Fibroblast of villous mesenchyme (primary cell): ENCODE measurements at regions not wholly inside any gene's neighbourhood (a gene's known extent, or its start where the extent isn't known, plus 50 kb on each side); places are given as distances from the start of the nearest gene placed in this dataset.
A peak's percentile ranks its signal among the peaks of the same experiment; 100 is the strongest.
"Not testable (repeated sequence)": the region's sequence is repeated elsewhere in the genome, so short reads cannot be mapped to it uniquely, and the experiment has no call there.

Source experiments
- DNase-seq: peaks from one replicate; pipeline ENCODE4 v3.0.0-alpha.2; 2010; ENCODE audit warnings: low read depth
- H3K4me3 ChIP-seq: 2 replicates; pipeline ENCODE4 v1.5.1; 2011; ENCODE audit warnings: low read depth, mild to moderate bottlenecking, low read length
- TF ChIP-seq, protein P1 (sequence below): IDR thresholded peaks from 2 replicates; pipeline ENCODE4 v1.5.1; 2012; ENCODE audit warnings: low read depth, mild to moderate bottlenecking, low read length; ENCODE audit not compliant: insufficient read depth

DNA sequence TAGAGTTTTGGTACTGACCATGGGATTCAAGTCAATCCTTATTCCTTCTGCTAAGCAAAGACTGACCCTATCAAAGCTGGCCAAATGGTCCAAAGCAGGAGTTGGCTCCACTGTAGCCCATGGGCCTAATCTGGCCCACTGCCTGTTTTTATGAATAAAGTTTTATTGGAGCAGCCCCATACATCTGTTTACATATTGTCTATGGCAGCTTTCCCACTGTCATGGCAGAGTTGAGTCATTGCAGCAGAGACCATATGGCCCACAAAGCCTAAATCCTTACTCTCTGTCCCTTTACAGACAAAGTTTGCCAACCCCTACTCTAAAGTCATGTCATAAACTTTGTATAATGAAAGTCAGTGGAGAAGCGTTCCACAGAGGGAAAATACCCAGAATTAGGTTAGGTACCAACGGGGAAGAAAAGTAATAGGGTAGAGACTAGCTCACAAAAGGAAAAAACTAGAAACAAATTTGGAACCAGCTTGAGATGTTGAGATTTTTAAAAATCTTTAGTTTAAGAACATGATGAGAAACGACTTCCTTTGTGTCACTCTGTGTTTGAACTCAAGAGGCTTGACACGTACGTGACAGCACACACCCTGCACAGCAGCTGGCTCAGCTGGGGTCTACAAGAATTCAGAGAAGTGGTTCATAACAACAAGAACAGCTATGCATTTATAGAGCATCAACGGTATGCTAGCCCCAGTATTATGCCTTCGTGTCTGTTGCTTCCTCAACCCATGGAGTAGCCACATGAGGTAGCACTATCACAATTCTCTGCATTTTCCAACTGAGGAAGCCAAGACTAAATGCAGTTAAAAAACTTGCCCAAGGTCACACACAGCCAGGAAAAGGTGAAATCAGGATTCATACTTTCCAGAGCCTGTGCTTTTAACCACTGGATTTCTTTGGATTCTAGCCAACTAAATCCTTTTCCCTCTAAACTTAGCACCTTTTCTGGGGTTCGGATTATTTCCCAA is 198.9 kb upstream of the WWC1 start:
- no peak for DNase-seq
- TF ChIP-seq, protein P1, sequence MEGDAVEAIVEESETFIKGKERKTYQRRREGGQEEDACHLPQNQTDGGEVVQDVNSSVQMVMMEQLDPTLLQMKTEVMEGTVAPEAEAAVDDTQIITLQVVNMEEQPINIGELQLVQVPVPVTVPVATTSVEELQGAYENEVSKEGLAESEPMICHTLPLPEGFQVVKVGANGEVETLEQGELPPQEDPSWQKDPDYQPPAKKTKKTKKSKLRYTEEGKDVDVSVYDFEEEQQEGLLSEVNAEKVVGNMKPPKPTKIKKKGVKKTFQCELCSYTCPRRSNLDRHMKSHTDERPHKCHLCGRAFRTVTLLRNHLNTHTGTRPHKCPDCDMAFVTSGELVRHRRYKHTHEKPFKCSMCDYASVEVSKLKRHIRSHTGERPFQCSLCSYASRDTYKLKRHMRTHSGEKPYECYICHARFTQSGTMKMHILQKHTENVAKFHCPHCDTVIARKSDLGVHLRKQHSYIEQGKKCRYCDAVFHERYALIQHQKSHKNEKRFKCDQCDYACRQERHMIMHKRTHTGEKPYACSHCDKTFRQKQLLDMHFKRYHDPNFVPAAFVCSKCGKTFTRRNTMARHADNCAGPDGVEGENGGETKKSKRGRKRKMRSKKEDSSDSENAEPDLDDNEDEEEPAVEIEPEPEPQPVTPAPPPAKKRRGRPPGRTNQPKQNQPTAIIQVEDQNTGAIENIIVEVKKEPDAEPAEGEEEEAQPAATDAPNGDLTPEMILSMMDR, result no peak
- H3K4me3 ChIP-seq, result no peak overlapping the region

DNA sequence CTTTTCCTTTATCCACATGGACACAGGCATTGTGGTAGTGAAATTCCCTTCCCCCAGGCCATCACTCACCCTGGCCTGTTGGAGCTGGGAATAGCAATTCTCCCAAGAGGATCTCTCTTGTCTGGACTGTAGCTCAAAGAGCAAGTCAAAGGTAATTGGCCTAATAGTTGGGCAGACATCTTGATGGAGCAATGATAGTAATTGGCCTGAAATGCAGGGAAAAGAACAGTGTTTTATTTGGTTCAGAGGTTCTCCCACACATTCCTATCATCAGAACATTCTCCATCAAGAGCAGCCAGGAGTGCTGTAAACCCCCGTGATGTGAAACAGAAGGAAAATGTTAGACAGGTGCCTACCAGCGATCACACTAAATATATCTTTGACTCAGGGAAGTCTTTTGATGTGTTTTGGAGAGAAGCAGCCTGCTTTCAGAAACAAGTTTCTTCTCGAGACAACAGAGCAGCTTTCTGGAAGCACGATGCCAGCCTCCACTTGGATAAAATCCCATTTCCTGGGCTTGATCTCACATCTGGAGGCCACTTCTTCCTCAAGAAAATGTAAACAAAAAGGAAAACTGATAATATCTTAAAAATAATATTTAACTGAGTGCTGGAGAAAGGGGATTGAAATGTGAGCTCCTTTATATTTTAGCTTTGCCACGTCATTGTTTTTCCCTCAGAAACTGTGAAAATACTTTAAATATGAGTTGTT is 198.1 kb upstream of the WWC1 start:
- DNase-seq, result peak; percentile 20
- H3K4me3 ChIP-seq, result no peak overlapping the region
- TF ChIP-seq, protein P1, result no peak

DNA sequence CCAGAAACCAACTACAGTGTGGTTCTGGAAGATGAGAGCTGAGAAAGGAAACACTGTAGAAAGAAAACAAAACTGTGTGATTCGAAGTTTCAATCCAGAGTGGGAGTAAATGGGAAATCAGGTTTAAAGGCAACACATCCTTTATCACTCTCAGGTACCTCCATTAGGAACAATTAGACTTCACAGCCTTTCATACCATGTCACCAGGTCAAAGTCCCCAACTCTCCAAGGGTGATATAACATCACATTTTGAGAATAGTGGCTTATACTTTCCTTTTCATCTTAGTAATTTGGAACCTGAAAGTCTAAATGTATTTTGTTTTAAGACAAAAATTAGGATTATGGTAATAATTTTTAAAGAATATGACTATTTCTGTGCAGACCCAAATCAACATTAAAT is 194.9 kb upstream of the WWC1 start:
- no peak overlapping the region for H3K4me3 ChIP-seq
- TF ChIP-seq, protein P1, result no peak
- DNase-seq, result no peak

DNA sequence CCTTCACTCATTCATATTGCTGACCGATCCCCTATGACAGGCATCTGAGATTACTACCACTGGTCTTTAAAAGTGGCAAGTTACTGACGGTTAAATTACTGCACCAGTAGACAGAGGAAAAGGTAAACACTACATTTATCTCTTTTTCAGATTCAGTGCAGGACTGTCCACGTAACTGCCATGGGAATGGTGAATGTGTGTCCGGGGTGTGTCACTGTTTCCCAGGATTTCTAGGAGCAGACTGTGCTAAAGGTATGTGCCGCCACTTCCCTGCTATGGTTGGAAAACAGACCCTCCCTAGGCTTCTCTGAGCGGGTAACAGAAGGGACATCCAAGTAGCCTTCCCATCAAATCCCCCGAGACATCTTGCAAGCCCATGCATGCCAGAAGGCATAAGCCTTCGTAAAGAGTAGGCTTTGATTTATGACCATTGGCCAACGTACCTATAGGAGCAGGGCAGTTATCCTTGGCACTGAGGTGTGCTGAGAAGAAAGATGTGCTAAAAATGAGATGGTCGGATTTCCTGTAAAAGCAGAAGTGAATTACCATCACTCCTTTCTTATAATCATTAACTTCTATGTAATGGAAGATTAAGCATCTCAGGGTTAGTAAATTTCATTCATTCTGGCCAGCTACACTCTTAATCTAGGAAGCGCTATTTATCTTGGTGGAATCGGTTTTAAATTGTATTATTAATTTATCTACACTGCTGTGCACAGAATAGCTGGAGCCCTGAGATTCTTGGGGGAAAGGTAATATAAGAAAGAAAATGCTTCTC is 193.4 kb upstream of the WWC1 start:
- TF ChIP-seq, protein P1, result no peak
- H3K4me3 ChIP-seq, result no peak overlapping the region
- no peak for DNase-seq

DNA sequence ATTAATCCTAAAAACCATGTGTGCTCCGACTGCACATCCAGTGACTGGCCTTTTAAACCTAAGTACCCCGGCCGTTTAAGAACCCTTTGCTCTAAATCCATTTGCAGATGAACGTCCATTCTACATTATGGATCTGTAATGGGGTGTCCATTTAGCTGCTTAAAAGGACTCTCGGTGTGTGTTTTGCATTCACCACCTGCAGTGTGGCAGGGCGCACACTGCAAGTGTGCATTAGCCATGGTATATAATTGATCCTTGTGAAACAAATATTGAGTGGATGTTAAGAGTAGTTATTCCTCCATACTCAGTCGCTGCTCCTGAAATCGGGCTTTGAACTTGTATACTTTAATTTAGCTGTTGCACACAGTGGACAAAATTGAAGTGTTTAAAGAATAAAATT is 190.1 kb upstream of the WWC1 start:
- no peak for DNase-seq
- no peak overlapping the region for H3K4me3 ChIP-seq
- TF ChIP-seq, protein P1, result no peak

DNA sequence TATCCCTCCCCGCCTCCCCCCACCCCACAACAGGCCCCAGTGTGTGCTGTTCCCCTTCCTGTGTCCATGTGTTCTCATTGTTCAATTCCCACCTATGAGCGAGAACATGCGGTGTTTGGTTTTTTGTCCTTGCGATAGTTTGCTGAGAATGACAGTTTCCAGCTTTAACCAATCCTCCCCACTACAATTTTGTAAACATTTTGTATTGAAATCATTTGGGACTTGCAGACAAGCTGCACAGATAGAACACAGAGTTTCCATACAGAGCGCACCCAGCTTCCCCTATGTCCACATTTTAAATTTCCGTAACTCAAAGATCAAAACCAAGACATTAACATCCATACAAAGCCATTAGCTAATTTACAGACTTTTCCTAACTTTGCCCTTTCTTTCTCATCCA is 188.4 kb upstream of the WWC1 start:
- DNase-seq, H3K4me3 ChIP-seq: not testable (repeated sequence)

DNA sequence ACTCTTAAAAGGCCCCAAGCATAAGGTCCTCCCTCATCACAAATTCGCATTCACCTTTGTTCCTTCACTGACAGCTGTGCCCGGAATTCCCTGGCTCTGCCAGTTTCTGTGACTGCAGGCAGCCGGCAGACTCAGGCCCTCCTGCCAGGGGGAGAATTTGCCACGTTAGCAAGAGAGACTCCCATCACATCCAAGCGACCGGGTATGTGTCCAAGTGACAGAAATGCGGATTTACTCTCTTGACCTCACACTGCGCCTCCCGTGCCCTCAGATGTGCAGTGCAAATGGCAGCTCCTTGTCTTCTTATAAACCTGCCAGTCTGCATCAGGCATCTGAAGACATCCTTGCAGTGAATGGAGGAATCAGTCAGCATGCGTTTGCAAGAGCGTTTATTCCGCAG is 187.1 kb upstream of the WWC1 start:
- TF ChIP-seq, protein P1, result no peak
- no peak overlapping the region for H3K4me3 ChIP-seq
- DNase-seq, result no peak
